ENCODE measurements at regions not wholly inside any gene's neighbourhood (a gene's known extent, or its start where the extent isn't known, plus 50 kb on each side); places are given as distances from the start of the nearest gene placed in this dataset.

DNA sequence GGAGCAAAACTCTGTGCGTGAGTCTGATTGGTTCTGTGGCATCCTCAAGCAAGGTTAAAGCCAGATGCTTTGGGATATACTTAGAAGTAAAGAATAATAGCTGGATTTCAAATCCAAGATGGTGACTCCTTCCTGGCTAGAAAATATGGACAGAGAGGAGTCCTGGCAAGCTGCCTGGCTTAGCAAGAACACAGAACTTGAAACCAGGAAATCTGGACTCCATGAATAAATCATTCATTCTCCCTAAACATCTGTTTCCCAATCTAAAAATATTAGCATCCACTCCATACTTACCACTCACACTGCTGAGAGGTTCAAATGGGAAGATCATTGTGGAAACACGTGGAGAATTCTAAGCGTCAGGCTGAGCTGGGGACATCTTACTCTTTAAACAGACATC, 1074.1 kb upstream of the AUTS2 start:
- DNase-seq, result no peak

DNA sequence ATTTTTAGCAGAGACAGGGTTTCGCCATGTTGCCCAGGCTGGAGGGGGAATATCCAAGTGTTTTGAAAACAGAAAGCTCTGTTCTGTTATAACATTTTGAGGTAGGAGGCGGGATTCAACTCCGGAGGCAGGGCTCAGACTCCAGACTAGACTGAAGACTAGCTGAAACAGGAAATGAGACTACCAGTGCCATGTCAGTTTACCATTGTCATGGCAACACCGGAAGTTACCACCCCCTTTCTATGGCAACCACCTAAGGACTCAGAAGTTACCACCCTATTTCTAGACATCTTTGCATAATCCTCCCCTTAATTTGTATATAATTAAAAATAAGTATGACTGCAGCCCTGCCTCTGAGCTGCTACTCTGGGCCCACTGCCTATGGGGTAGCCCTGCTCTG, 1069.1 kb upstream of the AUTS2 start:
- no peak for DNase-seq

DNA sequence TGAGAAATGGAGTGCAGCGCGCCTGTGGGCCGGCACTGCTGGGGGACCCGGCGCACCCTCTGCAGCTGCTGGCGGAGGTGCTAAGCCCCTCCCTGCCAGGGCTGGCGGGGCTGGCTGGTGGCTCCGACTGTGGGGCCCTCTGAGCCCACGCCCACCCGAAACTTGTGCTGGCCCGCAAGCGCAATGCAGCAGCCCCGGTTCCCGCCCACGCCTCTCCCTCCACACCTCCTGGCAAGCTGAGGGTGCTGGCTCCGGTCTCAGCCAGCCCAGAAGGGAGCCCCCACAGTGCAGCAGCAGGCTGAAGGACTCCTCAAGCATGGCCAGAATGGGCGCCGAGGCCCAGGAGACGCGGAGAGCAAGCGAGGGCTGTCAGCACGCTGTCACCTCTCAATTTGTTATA, 1063.0 kb upstream of the AUTS2 start:
- no peak for DNase-seq

DNA sequence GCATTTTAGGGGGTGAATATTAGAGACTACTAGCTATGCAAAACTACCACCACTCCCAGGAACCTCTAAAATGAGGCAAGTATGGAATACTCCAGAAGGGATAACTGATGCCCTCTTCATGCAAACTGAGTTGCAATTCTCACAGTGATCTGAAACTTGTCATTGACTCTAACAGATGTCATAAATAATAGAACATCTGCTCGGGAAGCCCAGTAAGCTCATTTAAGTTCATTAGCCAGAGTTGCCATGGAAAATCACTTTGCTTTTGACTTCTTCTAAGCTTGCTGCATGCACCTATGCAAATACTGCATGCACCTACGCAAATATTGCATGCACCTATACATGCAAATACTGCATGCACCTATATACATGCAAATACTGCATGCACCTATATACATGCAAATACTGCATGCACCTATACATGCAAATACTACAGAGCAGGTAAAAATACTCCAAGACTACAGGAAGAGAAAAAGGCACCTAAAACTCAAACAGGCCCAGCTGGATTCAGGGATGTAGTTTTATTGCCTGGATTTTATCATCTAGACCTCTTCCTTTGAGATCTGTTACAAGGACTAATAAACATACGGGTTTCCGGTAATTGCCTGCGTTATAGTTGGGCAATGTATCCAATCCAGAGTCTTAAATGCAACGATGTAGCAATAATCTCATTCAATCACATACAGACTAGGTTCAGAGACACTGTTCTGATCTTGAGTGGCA, 1061.1 kb upstream of the AUTS2 start:
- DNase-seq, result no peak

DNA sequence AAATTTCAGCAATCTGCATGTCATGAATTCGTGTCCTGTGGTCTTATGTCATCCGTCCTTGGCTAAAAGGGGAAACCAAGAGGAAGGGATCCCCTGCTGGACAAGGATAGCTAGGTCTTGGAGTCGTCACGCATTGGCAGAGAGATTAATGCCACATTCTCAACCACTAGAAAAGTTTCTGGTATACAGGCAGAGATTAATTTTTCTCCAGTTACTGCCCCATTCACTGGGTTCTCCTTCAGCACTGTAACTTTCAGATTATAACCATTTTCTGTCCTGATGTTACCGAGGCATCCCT, 1060.6 kb upstream of the AUTS2 start:
- DNase-seq, result no peak

DNA sequence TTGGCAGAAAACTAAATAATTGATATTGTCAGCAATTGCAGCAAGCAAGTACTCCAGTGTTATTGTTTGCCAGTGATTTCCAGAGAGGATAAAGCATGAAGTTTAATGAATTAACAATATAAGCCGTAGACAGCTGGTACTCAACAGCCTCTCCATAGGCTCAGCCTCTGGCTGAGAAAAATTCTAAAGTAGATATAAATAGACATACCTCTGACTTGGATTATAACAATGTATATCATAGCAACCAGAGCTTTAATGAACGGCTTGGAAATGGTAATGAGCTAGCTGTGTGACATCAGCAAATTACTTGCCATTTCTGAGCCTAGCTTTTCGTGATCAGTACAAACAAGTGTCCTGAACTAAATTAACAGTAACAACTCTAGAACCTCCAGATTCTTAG, 1055.4 kb upstream of the AUTS2 start:
- peak; percentile 32 for DNase-seq

DNA sequence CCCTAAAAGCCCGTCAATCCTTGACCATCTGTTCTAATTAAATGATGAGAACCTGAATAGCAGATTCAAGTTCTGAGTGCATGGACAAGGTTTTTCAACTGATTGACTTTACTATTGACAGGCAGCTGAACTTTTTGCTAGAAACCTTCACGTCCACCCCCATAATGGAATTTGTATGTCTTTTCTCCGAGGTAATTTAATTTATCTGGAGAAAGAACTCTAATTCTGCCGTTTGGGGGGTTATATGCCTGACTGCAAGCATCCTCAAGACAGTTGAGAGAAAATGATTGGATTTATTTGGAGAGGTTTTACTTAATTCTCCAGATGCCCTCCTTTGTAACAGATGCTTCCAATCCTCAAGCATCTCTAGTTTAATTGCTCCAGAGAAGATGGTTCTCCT, 1053.4 kb upstream of the AUTS2 start:
- DNase-seq, result no peak

DNA sequence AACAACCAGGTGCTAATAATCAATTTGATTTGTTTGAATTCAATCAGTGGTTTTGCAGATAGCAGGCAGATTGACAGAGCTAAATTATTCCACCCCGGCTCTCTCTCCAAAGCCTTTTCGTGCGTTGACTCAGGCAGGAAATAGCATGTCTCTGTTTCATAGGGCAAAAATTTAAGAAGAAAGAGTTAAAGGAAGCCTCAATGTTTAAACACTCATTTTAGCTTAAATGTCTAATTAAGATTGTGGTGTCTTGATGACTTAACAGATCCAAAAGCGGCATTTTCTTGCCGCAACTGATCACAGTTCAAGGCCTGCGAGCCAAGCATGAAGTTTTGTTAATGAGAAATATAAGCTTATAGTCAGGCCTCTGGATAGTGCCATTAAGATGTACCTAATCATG, 1051.1 kb upstream of the AUTS2 start:
- no peak for DNase-seq

DNA sequence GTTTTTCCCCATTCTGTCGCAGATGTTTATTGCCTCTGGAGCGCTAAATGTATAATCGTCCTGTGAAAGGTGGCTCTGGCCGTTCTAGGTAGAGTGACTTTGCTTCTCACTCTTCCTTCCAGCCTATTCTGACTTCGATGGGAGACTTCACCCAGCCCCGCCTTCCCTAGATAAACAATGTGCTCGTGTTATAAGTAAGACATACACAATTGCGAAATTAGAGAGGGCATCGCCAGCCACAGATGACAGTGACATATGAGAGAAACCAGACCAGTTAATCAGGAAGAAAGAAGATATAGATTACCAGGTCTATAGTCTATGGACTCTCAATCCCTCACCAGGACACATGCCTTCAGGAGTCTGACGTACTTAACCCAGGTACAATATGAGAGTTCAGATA, 1050.5 kb upstream of the AUTS2 start:
- no peak for DNase-seq

DNA sequence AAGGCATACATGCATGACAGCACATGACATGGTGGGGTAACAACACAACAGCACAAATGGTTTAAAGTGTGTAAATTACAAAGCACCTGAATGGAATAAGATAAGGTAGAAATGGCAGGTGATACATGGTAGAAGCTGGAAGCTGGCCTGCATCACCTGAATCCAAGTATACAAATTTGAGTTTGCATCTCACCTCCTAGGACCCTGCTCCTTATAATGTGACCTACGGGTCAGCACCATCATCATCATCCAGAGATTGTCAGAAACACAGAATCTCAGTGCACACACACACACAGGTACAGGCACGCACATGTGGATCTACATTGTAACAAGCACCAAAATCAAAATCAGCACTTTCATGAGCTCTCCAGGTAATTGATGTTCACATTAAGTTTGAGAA, 1048.2 kb upstream of the AUTS2 start:
- no peak for DNase-seq

DNA sequence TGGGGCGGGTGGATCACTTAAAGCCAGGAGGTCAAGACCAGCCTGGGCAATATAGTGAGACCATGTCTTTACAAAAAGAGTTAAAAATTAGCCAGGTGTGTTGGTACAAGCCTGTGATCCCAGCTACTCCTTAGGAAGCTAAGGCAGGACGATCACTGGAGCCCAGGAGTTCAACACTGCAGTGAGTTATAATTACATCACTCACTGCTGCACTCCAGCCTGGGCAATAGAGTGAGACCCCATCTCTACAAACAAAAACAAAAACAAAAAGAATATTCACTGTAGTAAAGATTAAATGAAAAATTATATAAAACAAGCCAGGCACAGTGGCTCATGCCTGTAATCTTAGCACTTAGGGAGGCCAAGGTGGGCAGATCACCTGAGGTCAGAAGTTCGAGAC, 1047.6 kb upstream of the AUTS2 start:
- DNase-seq, result no peak

DNA sequence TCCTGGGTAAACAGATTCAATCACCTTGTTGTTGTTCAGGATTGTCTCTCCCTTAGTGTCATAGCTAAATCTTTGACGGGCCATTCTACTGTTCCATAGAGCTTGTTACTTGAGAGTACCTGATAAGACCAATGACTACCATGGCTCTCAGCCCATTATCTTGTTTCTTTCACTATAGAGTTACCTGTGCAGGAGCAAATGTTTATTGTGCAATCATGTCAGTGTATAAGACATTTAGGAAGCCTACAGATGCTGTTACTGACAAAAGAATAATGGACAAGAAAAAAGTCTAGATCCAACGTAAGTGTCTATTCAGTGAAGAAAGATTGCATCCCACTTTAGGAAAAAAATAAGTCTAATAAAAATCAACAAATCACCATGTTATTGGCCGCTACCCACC, 1041.7 kb upstream of the AUTS2 start:
- no peak for DNase-seq

DNA sequence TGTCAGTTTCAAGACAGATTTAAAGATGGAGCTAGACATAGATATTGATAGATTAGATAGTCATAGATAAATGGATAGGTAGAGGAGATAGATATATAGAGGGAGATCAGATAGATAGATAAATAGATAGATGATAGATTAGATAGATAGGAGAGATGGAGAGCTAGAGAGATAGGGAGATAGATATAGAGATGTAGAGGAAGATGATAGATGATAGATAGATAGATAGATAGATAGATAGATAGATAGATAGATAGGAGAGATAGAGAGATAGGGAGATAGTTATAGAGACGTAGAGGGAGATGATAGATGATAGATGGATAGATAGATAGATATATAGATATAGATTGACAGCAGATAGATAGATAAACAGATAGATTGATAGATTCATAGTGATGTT, 1038.8 kb upstream of the AUTS2 start:
- no peak for DNase-seq

DNA sequence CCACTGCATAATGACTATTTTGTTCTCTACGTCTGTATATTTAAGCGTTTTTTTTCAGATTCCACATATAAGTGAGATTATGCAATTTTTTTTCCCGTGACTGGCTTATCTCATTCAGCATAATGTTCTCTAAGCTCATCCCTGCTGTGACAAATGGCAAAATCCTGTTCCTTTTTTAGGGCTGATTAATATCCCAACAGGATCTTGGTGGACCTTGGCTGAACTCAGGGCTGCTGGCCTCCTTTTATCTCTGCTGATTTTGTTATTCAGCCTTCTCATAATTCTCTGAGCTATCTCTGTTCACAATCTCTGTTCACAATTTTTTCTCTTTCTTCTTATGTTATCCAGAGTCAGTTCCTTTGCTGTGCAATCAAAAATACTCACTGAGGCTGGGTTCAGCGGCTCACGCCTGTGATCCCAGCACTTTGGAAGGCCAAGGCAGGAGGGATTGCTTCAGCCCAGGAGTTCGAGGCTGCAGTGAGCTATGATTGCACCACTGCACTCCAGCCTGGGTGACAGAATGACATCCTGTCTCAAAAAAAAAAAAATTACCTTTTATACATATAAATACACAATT, 1035.9 kb upstream of the AUTS2 start:
- DNase-seq, result no peak

DNA sequence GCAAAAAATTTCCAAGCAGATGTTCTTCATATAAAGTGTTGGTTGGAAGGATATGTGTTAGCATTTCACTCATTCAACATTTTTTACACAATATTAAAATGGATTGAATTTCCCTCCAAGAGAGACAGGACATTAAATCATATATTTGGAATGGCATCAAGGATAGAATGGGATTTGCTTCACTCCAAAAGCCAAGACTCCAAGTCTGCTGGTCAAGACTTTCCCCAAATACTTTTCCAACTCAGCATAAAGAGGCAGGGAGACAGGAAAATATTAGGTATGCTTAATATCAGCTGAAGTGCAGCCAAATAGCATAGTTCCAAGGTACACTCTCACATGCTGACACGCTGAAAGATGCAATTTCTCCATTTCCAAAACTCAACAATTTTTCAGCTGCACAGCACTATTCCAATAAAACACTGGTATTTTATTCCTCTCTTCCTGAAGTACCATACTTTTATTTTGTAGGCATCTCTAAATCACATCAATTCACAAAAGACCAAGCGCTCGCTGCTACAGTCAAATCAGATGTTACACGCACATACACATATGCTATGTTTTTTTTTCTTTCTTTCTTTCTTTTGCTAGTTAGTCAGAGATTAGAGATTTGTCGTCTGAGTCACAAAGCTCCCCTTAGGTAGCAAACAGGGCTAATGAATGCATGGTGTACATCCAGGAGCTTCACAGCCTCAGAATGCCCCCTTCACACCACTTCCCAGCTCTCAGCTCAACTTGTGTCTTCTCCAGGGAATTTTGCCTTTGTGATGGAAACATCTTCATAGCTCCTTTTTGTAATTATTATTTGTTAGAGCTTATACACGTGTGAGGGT, 1033.8 kb upstream of the AUTS2 start:
- no peak for DNase-seq

DNA sequence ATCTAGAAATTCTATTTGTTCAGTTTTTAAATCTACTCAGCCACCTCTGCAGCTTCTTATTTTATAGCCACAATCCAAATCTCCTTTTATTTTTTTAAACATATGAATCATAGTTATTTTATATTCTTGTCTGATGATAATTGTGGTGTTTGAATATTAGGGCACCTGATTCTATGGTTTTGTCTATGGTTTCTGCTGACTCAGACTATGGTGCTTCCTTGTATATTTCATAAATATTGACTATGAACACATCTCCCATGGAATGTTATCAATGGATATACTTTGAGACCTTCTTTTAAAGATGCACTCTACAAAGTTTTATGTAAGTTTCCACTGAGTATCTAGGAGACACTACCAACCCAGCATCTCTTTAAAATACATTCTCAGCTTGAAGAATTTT, 1027.0 kb upstream of the AUTS2 start:
- DNase-seq, result no peak

DNA sequence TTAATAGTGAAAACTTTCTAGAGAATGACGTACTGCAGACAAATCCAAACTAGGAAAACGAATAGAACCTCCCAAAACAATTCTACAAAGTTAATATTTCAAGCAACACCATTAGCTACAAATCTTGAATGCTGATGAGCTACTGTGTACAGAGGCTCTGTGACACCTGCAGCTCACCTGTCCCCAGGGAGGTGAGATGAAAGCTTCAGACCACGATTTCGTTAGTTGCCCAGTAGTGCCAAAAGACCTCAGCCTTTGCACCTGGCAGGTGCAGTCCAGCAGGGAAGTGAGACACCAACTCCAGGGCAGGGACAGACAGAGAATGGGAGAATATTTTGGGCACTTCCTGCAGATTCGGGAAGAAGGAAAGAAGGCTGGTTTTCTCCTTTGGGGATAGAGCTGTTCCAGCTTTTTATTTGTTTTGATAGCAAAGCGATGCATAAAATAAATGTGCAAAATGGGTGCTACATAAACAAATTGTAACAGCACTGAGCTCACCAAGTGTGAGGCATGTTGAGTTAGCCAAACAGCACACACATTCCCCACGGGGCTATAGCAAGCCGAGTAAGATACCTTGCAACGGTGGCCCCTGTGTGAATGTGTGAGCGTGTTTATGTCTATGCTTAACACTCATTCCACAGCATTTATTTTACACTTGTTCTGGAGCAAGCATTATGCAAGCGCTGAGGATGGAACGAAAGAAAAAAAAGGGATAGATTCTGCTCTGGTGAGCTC, 1024.8 kb upstream of the AUTS2 start:
- peak; percentile 81 for DNase-seq

DNA sequence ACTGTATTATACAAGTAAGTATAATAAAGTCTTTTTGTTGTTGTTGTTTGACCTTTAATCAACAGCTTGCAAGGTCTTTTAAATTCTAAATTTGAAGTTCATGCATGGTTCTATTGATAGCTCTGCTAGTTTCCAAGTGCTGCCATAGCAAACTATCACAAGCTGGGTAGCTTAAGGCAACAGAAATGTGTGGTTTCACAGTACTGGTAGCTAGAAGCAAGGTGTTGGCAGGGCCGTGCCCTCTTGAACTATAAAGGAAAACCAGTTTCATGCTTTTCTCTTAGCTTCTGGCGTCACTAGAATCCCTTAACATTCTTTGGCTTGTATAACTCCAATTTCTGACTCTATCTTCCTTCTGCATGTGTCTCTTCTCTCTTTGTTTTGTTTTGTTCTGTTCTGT, 1021.9 kb upstream of the AUTS2 start:
- DNase-seq, result no peak

DNA sequence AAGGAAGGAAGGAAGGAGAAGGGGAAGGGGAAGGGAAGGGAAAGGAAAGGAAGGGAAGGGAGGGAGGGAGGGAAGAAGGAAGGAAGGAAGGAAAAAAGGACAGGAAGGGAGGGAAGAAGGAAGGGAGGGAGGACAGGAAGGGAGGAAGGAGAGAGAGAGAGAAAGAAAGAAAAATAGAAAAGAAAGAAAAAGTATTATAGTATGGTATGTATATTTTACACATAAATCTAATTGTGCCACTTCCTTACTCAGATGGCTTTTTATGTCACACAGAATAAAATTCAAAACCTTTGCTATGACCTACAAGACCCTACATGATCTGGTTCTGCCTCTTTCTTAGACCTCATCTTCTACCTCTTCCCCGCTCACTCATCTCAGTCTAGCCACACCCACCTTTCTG, 1016.9 kb upstream of the AUTS2 start:
- DNase-seq, result no peak

DNA sequence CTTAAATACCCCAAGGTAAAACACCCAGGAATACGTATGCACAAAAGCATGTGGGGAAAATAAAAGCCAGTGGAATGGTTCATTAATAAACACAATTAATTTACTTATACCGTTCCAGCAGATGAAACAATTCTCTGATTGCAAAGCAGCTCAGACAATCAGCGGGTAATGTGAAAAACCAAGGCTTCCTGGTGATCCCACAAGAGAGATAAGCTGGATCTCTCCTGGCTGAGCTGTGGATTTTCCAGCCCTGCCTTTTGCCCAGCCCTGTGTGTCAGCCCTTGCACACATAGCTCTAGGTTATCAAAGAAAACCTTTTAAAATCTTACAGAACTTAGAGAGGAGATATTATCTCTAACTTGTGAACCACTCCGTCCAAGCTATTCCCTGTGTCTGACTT, 1010.7 kb upstream of the AUTS2 start:
- DNase-seq, result no peak

DNA sequence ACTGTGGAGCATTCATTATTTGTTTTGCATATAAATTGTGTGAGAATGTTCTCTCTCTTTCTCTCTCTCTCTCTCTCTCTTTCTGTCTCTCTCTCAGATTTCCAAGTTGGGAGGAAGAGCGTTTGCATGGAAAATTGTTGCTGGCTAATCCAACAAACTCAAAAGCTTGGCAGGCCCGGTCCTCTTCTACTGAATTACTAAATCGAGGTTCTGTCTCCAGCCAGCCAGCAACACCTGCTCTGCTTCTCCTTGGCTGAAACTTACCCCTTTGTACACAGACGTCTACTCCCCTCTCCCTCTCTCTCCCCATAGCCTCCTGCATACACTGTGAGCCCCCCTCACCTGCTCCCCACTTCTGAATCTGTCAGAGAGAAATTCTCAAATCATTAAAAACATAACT, 996.4 kb upstream of the AUTS2 start:
- no peak for DNase-seq

DNA sequence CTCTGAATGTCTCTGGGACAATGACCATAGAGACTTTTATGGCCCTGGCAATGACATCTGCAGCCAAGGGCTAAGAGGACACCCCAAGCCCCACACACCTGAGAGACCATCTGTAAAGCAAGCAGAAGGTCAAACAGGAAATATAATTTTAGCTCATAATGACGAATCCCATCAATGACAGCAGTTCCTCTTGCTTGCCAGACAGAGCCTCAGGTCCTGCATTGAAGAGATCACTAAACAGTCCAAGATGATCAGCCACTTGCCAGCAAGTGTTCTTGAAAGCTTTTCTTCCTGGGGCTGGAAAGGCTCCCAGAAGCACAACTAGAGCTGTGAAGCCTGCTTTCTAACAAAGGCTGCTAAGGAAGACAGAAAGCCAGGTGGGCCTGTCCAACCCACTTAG, 993.7 kb upstream of the AUTS2 start:
- DNase-seq, result no peak

DNA sequence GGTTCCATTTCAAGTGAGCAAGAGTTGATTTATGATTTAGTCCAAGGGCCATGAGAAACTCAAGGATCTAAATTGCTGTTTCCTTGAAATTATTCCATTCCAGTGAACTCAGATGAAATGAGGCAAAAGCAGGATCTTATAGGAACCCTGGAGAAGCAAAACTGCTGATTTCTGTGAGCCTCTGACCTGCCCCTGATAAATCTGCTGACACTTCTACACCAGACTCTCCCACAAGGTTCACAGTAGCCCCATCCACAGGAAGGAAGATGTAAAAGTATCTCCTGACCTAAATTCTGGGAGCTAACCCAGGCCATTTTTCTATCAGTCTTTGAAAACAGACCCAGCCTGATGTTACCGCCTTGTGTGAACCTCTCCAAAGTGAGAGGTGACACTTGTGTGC, 987.6 kb upstream of the AUTS2 start:
- DNase-seq, result no peak

DNA sequence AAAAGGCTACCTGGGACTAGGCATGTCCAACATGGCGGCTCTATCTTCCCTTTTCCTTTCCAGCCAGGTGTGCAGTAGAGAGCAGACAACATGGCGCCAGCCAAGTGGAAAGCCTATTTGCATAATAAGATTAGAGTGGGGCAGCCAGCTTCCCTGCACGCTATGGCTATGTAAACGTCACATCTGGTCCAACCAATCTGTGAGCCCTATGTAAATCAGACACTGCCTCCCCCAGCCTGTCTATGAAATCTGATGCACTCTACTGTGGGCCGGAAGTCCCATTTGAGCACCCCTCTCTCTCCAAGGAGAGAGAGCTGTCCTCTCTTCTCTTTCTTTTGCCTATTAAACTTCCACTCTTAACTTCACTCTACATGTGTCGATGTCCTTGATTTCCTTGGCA, 984.9 kb upstream of the AUTS2 start:
- no peak for DNase-seq

Measured in NCI-H345 (cell line).